ENCODE measurements at regions not wholly inside any gene's neighbourhood (a gene's known extent, or its start where the extent isn't known, plus 50 kb on each side); places are given as distances from the start of the nearest gene placed in this dataset.

- TF ChIP-seq HCFC1 (IDR thresholded peaks at IDR 0.05; ENCODE audit: low read length) (no peak), RUNX3 (IDR thresholded peaks at IDR 0.05; ENCODE audit: low read length) (peak; percentile 80), ZBTB4 (CRISPR knock-in tag; IDR thresholded peaks at IDR 0.05) (no peak), SMAD1 (IDR thresholded peaks at IDR 0.05; ENCODE audit: low read depth, partially characterized antibody) (peak; percentile 23), CEBPB (IDR thresholded peaks at IDR 0.05; ENCODE audit: borderline replicate concordance in 1 of 2, low read depth in 2 of 2, low read length in 2 of 2) (no peak), SP1 (IDR thresholded peaks at IDR 0.05; ENCODE audit: low read depth, low read length) (no peak), MYB (IDR thresholded peaks at IDR 0.05; ENCODE audit: borderline replicate concordance, low read depth, low read length) (no peak), MYC (IDR thresholded peaks at IDR 0.05; ENCODE audit: insufficient read depth, insufficient read length, insufficient replicate concordance, low read length, severe bottlenecking) (no peak), SIN3A (IDR thresholded peaks at IDR 0.05; ENCODE audit: low read depth, low read length) (no peak), CHD1 (IDR thresholded peaks at IDR 0.05; ENCODE audit: low read depth, low read length) (no peak), TBL1XR1 (IDR thresholded peaks at IDR 0.05; ENCODE audit: low read depth, low read length) (no peak), SKIL (IDR thresholded peaks at IDR 0.05; ENCODE audit: low read depth, poor library complexity, severe bottlenecking) (peak; percentile 55), RAD51 (IDR thresholded peaks at IDR 0.05) (peak; percentile 95), EP300 (IDR thresholded peaks at IDR 0.05; ENCODE audit: borderline replicate concordance in 1 of 2, control insufficient read depth in 1 of 2, low read depth in 2 of 2, low read length in 2 of 2) (peak in 1 of 2 experiments; percentile 67; a peak in 2 of 4 replicates), ZBTB40 (IDR thresholded peaks at IDR 0.05; ENCODE audit: borderline replicate concordance) (peak; percentile 22; the same call in 1 of the 2 replicates), HDGF (IDR thresholded peaks at IDR 0.05) (no peak), YY1 (IDR thresholded peaks at IDR 0.05; ENCODE audit: low read depth, low read length) (peak; percentile 60; the same call in 1 of the 2 replicates), PML (IDR thresholded peaks at IDR 0.05; ENCODE audit: low read length) (no peak), ZBED1 (IDR thresholded peaks at IDR 0.05; ENCODE audit: borderline replicate concordance) (no peak), SMAD5 (IDR thresholded peaks at IDR 0.05; ENCODE audit: low read depth) (no peak)
- TF ChIP-seq, protein P1, sequence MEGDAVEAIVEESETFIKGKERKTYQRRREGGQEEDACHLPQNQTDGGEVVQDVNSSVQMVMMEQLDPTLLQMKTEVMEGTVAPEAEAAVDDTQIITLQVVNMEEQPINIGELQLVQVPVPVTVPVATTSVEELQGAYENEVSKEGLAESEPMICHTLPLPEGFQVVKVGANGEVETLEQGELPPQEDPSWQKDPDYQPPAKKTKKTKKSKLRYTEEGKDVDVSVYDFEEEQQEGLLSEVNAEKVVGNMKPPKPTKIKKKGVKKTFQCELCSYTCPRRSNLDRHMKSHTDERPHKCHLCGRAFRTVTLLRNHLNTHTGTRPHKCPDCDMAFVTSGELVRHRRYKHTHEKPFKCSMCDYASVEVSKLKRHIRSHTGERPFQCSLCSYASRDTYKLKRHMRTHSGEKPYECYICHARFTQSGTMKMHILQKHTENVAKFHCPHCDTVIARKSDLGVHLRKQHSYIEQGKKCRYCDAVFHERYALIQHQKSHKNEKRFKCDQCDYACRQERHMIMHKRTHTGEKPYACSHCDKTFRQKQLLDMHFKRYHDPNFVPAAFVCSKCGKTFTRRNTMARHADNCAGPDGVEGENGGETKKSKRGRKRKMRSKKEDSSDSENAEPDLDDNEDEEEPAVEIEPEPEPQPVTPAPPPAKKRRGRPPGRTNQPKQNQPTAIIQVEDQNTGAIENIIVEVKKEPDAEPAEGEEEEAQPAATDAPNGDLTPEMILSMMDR (IDR thresholded peaks at IDR 0.05 in 2 of 3, conservative IDR thresholded peaks at IDR 0.05 in 1 of 3; ENCODE audit: control insufficient read depth in 2 of 3, extremely low read depth in 1 of 3, insufficient read depth in 1 of 3, low read depth in 3 of 3, low read length in 3 of 3) = no peak
Measured at GRCh38 chr12:69161829-69162228, 77.5 kb upstream of the CPSF6 start (continued).
